Epithelial cell of esophagus (primary cell): ENCODE measurements at regions not wholly inside any gene's neighbourhood (a gene's known extent, or its start where the extent isn't known, plus 50 kb on each side); places are given as distances from the start of the nearest gene placed in this dataset.

ENCODE experiments used
- DNase-seq: peaks from one replicate; pipeline ENCODE4 v3.0.0; 2010; ENCODE audit warnings: low read depth
- H3K4me3 ChIP-seq: 2 replicates; pipeline ENCODE4 v1.5.1; 2011; ENCODE audit warnings: mild to moderate bottlenecking, low read length, control low read depth
- TF ChIP-seq, protein P1 (sequence below): IDR thresholded peaks from 2 replicates; pipeline ENCODE4 v1.5.1; 2011; ENCODE audit warnings: low read depth, mild to moderate bottlenecking, low read length, control low read depth, inconsistent platforms; ENCODE audit not compliant: insufficient read depth; ENCODE audit errors: missing control alignments

DNA sequence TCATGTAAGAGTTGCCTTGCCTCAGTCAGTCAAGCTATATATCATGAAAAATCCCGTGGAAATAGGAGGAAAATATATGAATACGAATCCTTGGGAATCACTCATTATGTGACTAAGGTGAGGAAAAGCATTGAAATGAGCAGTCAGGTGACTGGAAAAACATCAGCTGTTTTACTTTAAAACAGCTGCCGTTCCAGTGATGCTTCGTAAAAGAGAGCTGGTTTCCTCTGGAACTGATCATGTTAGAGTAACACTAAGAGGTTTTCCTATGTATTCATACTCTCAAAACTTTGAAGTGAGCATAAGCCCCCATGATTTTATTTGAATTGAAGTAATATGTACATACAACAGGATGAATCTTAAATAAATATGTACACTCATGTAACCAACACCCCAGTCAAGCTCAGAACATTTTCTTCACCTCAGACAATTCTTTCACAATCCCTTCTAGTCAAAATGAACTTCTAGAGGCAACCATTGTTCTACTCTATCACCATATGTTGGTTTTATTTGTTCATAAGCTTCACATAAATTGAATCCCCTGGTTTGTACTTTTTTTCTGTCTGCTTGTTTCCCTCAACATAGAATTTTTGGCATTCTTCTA, 107.7 kb downstream of the SLC25A46 start:
- H3K4me3 ChIP-seq, result no peak overlapping the region
- TF ChIP-seq, protein P1, sequence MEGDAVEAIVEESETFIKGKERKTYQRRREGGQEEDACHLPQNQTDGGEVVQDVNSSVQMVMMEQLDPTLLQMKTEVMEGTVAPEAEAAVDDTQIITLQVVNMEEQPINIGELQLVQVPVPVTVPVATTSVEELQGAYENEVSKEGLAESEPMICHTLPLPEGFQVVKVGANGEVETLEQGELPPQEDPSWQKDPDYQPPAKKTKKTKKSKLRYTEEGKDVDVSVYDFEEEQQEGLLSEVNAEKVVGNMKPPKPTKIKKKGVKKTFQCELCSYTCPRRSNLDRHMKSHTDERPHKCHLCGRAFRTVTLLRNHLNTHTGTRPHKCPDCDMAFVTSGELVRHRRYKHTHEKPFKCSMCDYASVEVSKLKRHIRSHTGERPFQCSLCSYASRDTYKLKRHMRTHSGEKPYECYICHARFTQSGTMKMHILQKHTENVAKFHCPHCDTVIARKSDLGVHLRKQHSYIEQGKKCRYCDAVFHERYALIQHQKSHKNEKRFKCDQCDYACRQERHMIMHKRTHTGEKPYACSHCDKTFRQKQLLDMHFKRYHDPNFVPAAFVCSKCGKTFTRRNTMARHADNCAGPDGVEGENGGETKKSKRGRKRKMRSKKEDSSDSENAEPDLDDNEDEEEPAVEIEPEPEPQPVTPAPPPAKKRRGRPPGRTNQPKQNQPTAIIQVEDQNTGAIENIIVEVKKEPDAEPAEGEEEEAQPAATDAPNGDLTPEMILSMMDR, result no peak
- peak; percentile 38 for DNase-seq

DNA sequence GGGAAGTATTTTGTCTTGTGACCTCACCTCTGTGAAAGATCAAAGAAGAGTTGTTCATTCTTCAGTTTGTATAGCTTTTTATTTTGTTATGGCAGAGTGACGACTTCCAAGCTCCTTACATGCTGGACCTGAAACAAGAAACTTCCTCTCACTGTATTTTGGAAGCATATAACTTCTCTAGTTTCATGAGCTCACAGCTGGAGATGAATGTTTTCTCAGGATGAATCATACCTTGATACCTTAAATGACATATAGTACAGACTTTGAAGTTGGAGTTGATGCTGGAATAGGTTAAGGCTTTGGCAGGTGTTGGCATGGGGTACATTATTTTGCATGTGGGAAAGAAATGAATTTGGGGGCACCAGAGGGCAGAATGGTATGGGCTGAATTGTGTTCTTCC, 112.5 kb downstream of the SLC25A46 start:
- peak; percentile 78 for DNase-seq
- H3K4me3 ChIP-seq, result no peak overlapping the region
- TF ChIP-seq, protein P1, result no peak

DNA sequence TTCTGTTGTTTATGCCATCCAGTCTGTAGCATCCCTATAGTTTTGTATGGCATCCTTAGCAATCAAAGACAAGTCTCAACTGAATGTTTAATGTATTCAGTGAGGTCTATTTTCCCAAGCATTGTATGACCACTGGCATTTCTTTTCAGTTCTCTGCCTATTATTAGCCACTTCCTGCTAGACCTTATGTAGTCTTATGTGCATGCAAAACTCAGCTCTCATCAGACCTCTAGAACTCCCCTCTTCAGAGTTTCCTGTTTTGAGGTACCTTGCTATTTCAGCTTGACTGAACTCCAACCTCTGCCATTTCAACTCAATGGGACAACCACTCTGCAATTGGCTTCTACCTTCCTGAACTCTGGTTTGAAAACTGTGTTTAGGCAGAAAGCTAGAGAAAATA, 113.2 kb downstream of the SLC25A46 start:
- H3K4me3 ChIP-seq, result no peak overlapping the region
- TF ChIP-seq, protein P1, result no peak
- DNase-seq, result no peak

DNA sequence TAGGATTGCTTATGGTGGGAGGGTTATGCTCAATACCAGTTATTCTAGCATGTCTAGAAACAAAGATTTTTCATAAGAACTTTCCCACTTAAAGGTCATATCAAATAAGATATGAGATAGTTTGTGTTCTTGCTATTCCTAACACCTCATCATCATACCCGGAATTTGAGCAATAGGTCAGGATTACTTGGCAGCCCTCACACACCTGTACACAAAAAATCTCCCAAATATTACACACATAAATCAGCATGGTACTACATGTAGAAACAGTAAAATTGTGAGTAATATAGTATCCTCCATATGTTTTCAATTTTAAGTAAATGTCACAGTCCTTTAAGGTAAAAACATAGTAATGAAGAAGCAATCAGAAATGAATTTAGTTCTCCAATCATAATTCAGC, 113.7 kb downstream of the SLC25A46 start:
- TF ChIP-seq, protein P1, result no peak
- DNase-seq, result peak; percentile 72
- no peak overlapping the region for H3K4me3 ChIP-seq

DNA sequence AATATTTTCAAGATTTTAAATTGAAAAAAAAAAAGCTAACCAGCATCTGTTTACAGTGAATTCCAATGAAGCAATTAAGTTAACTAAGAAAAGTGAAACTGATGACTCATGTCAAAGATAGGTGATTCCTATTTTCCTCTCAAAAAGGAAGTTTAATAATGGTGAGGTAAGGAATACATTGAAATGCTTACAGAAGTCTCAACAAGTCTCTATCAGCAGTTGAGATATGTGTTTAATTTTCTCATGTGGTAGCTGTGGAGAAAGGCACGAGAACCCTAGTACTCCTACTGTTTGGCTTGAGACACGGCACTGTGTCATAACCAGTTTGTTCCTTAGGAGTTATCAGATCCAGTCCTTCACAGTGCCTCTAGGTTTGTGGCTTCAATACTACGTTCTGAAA, 114.5 kb downstream of the SLC25A46 start:
- peak; percentile 83 for DNase-seq
- no peak overlapping the region for H3K4me3 ChIP-seq
- TF ChIP-seq, protein P1, result peak; percentile 35

DNA sequence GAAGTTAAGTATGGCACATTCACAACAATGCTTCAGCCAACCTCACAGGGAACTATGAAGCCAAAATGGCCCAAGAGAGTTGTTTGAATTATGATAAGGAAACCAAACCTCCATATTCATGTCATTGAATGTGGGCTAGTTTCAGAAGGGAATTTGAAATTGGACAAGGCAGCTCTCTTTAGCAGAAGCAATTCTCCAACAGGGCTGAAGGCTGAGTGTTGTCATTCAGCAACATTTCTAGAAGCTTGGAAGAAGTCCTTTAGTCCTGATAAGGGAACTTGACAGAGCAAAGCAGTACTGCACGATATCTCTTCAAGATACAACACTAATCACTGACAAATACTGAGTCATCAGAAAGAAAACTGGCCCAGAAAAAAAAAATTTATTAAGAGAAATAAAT, 115.4 kb downstream of the SLC25A46 start:
- TF ChIP-seq, protein P1, result no peak
- DNase-seq, result peak; percentile 32
- no peak overlapping the region for H3K4me3 ChIP-seq

DNA sequence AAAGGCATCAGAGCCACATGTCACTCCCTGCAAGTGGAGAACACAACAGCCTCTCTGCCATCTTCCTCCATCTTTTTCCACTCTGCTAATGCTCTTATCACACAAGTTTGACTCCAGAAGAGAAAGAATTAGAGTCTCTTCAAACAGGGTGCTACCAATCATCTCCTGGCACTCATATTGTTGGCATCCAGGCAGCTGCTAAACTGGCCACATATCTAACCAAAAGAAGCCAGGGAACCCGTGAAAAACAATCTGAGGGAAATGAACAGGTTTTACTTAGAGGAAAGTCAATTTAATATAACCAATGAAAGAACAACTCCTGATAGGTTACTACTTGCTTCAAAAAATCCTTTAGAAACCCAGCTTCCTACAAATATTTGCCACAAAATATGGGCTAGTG, 117.2 kb downstream of the SLC25A46 start:
- TF ChIP-seq, protein P1, result no peak
- H3K4me3 ChIP-seq, result no peak overlapping the region
- DNase-seq, result no peak
